ENCODE measurements at regions not wholly inside any gene's neighbourhood (a gene's known extent, or its start where the extent isn't known, plus 50 kb on each side); places are given as distances from the start of the nearest gene placed in this dataset.

GRCh38 chr6:137794516-137795201 lies 72.4 kb upstream of the TNFAIP3 start:
- no peak for DNase-seq (ENCODE audit: low spot score in 2 of 2)
- in situ Hi-C loops (cut with MboI; ENCODE audit: low sequenced_read_pairs): no loop called here
- H3K36me3 ChIP-seq (replicated peaks): no peaks in the 10 kb centered on the region
- no peaks in the 10 kb centered on the region for H3K27me3 ChIP-seq (ENCODE audit: low read depth)
- H3K4me1 ChIP-seq: peaks cover 13% of the 10 kb centered on the region; the same call in 1 of the 2 replicates
- no peaks in the 10 kb centered on the region for H3K9me3 ChIP-seq
- H3K4me3 ChIP-seq: no peak overlapping the region

GRCh38 chr6:137795501-137795900 lies 71.6 kb upstream of the TNFAIP3 start:
- DNase-seq (ENCODE audit: low spot score in 2 of 2): no peak
- H3K9me3 ChIP-seq: no peaks in the 10 kb centered on the region
- H3K4me3 ChIP-seq: no peak overlapping the region
- peaks cover 13% of the 10 kb centered on the region; the same call in 1 of the 2 replicates for H3K4me1 ChIP-seq
- in situ Hi-C loops (cut with MboI; ENCODE audit: low sequenced_read_pairs): no loop called here
- H3K27me3 ChIP-seq (ENCODE audit: low read depth): no peaks in the 10 kb centered on the region
- no peaks in the 10 kb centered on the region for H3K36me3 ChIP-seq (replicated peaks)

- DNase-seq (ENCODE audit: low spot score in 2 of 2): no peak
- Histone ChIP-seq H3K36me3 (replicated peaks) (no peaks in the 10 kb centered on the region), H3K4me1 (peaks cover 13% of the 10 kb centered on the region; the same call in 1 of the 2 replicates), H3K4me3 (no peak overlapping the region), H3K27me3 (ENCODE audit: low read depth) (no peaks in the 10 kb centered on the region), H3K9me3 (no peaks in the 10 kb centered on the region)
- in situ Hi-C loops (cut with MboI; ENCODE audit: low sequenced_read_pairs): no loop called here
Measured at GRCh38 chr6:137798261-137798660, 68.8 kb upstream of the TNFAIP3 start.

GRCh38 chr6:137798846-137799245 lies 68.2 kb upstream of the TNFAIP3 start:
- no peak for DNase-seq (ENCODE audit: low spot score in 2 of 2)
- H3K27me3 ChIP-seq (ENCODE audit: low read depth): no peaks in the 10 kb centered on the region
- peaks cover 13% of the 10 kb centered on the region; the same call in 1 of the 2 replicates for H3K4me1 ChIP-seq
- no peak overlapping the region for H3K4me3 ChIP-seq
- no peaks in the 10 kb centered on the region for H3K9me3 ChIP-seq
- no peaks in the 10 kb centered on the region for H3K36me3 ChIP-seq (replicated peaks)
- in situ Hi-C loops (cut with MboI; ENCODE audit: low sequenced_read_pairs): no loop called here

GRCh38 chr6:137799950-137800568 lies 67.0 kb upstream of the TNFAIP3 start:
- H3K4me3 ChIP-seq: no peak overlapping the region
- H3K36me3 ChIP-seq (replicated peaks): no peaks in the 10 kb centered on the region
- no peaks in the 10 kb centered on the region for H3K27me3 ChIP-seq (ENCODE audit: low read depth)
- DNase-seq (ENCODE audit: low spot score in 2 of 2): peak; percentile 21 to 59
- in situ Hi-C loops (cut with MboI; ENCODE audit: low sequenced_read_pairs): no loop called here
- peaks cover 7% of the 10 kb centered on the region; the same call in 1 of the 2 replicates for H3K4me1 ChIP-seq
- no peaks in the 10 kb centered on the region for H3K9me3 ChIP-seq

GRCh38 chr6:137800762-137801161 lies 66.3 kb upstream of the TNFAIP3 start:
- in situ Hi-C loops (cut with MboI; ENCODE audit: low sequenced_read_pairs): no loop called here
- Histone ChIP-seq H3K4me1 (peaks cover under 1% of the 10 kb centered on the region; the same call in 1 of the 2 replicates), H3K27me3 (ENCODE audit: low read depth) (no peaks in the 10 kb centered on the region), H3K36me3 (replicated peaks) (no peaks in the 10 kb centered on the region), H3K9me3 (no peaks in the 10 kb centered on the region), H3K4me3 (no peak overlapping the region)
- DNase-seq (ENCODE audit: low spot score in 2 of 2): no peak

GRCh38 chr6:137801352-137802114 lies 65.5 kb upstream of the TNFAIP3 start:
- no peaks in the 10 kb centered on the region; the same call in 1 of the 2 replicates for H3K4me1 ChIP-seq
- DNase-seq (ENCODE audit: low spot score in 2 of 2): no peak
- no peaks in the 10 kb centered on the region for H3K27me3 ChIP-seq (ENCODE audit: low read depth)
- no peak overlapping the region for H3K4me3 ChIP-seq
- H3K9me3 ChIP-seq: no peaks in the 10 kb centered on the region
- H3K36me3 ChIP-seq (replicated peaks): no peaks in the 10 kb centered on the region
- in situ Hi-C loops (cut with MboI; ENCODE audit: low sequenced_read_pairs): no loop called here

GRCh38 chr6:137802408-137803182 lies 64.5 kb upstream of the TNFAIP3 start:
- H3K36me3 ChIP-seq (replicated peaks): no peaks in the 10 kb centered on the region
- H3K9me3 ChIP-seq: no peaks in the 10 kb centered on the region
- no peaks in the 10 kb centered on the region for H3K27me3 ChIP-seq (ENCODE audit: low read depth)
- H3K4me3 ChIP-seq: no peak overlapping the region
- H3K4me1 ChIP-seq: no peaks in the 10 kb centered on the region; the same call in 1 of the 2 replicates
- in situ Hi-C loops (cut with MboI; ENCODE audit: low sequenced_read_pairs): no loop called here
- DNase-seq (ENCODE audit: low spot score in 2 of 2): no peak

GRCh38 chr6:137804637-137805036 lies 62.4 kb upstream of the TNFAIP3 start:
- Histone ChIP-seq H3K9me3 (no peaks in the 10 kb centered on the region), H3K4me1 (no peaks in the 10 kb centered on the region; the same call in 1 of the 2 replicates), H3K27me3 (ENCODE audit: low read depth) (no peaks in the 10 kb centered on the region), H3K4me3 (no peak overlapping the region), H3K36me3 (replicated peaks) (no peaks in the 10 kb centered on the region)
- in situ Hi-C loops (cut with MboI; ENCODE audit: low sequenced_read_pairs): no loop called here
- DNase-seq (ENCODE audit: low spot score in 2 of 2): no peak

- no peak overlapping the region for H3K4me3 ChIP-seq
- H3K27me3 ChIP-seq (ENCODE audit: low read depth): no peaks in the 10 kb centered on the region; the same call in 1 of the 2 replicates
- H3K4me1 ChIP-seq: no peaks in the 10 kb centered on the region; the same call in 1 of the 2 replicates
- no peaks in the 10 kb centered on the region for H3K9me3 ChIP-seq
- no peak for DNase-seq (ENCODE audit: low spot score in 2 of 2)
- in situ Hi-C loops (cut with MboI; ENCODE audit: low sequenced_read_pairs): no loop called here
- no peaks in the 10 kb centered on the region for H3K36me3 ChIP-seq (replicated peaks)
Measured at GRCh38 chr6:137805622-137806021, 61.4 kb upstream of the TNFAIP3 start.

- Histone ChIP-seq H3K36me3 (replicated peaks) (no peaks in the 10 kb centered on the region), H3K9me3 (no peaks in the 10 kb centered on the region), H3K4me3 (no peak overlapping the region), H3K4me1 (no peaks in the 10 kb centered on the region; the same call in 1 of the 2 replicates), H3K27me3 (ENCODE audit: low read depth) (no peaks in the 10 kb centered on the region; the same call in 1 of the 2 replicates)
- in situ Hi-C loops (cut with MboI; ENCODE audit: low sequenced_read_pairs): no loop called here
- no peak for DNase-seq (ENCODE audit: low spot score in 2 of 2)
Measured at GRCh38 chr6:137806914-137807682, 60.0 kb upstream of the TNFAIP3 start.

GRCh38 chr6:137808191-137808590 lies 58.9 kb upstream of the TNFAIP3 start:
- in situ Hi-C loops (cut with MboI; ENCODE audit: low sequenced_read_pairs): no loop called here
- H3K4me1 ChIP-seq: no peaks in the 10 kb centered on the region; the same call in 1 of the 2 replicates
- H3K9me3 ChIP-seq: no peaks in the 10 kb centered on the region
- H3K36me3 ChIP-seq (replicated peaks): no peaks in the 10 kb centered on the region
- no peak overlapping the region for H3K4me3 ChIP-seq
- H3K27me3 ChIP-seq (ENCODE audit: low read depth): peaks cover 5% of the 10 kb centered on the region
- no peak for DNase-seq (ENCODE audit: low spot score in 2 of 2)
